HG02870 (cell line): ENCODE measurements at regions not wholly inside any gene's neighbourhood (a gene's known extent, or its start where the extent isn't known, plus 50 kb on each side); places are given as distances from the start of the nearest gene placed in this dataset.
"Not testable (repeated sequence)": the region's sequence is repeated elsewhere in the genome, so short reads cannot be mapped to it uniquely, and the experiment has no call there.

Experiments
- ATAC-seq: cut with Tn5 transposase; IDR thresholded peaks from one replicate; pipeline ENCODE4 v1.9.1; 2021; ENCODE audit warnings: mild to moderate bottlenecking, moderate library complexity; ENCODE audit not compliant: unreplicated experiment

DNA sequence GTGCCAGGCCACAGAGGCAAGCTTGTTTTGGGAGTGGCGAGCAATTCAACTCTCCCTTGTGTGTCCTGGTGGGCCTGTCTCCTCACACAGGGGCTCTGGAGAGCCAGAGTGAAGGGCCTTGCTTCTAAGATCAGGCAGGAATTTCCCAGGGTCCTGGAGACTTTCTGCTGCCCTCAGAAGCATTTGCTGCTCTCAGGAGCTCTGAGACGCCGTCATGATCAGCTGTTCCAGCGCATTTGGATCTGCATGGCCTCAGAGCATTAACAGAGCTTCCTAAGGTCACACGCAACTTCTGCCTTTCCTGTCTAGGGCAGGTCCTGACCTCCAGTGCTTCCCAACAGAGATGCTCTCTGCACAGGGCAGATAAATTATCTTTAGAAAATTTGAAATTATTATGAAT is 52.2 kb upstream of the C10orf90 start:
- no peak for ATAC-seq

DNA sequence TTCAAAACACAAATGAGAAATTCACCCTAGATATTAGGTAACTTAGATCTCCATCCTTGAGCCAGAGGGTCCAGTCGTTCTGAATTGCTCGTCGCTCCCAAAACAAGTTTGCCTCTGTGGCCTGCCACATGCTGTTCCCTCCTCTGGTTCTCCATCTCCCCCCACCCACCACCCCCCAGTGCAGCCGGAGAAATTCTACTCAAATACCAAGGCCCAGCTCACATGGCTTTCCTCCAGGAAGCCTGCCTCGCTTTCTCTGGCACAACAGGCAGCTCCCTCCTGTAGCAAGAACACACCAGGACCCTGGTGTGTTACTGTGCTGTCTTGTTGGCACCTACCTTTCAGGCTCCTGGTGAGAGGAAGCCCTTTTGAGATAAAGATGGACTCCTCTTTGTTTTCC is 52.7 kb upstream of the C10orf90 start:
- ATAC-seq, result no peak

DNA sequence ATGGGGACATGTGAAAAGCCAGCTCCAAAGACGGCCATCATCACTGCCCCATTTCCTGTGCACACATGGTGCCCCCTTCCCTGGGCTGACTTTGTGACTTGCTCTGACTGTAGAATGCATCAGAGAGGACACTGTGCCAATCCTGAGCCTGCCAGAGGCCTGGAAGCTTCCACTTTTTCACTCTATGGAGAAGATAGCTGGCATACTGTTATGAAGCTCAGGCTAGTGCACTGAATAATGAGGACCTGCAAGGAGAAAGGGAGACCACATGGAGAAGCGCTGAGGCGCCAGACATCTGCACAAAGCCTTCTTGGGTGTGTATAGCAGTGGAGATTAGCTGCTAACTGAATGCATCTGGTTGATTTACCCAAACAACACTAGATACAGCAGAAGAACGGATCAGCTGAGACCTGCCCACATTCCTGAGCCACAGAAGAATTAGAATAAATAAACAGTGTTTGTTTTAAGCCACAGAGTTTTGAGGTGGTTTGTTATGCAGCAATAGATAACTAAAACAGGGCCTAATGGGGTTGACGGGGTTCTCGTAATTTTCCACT is 58.9 kb upstream of the C10orf90 start:
- ATAC-seq, result no peak

DNA sequence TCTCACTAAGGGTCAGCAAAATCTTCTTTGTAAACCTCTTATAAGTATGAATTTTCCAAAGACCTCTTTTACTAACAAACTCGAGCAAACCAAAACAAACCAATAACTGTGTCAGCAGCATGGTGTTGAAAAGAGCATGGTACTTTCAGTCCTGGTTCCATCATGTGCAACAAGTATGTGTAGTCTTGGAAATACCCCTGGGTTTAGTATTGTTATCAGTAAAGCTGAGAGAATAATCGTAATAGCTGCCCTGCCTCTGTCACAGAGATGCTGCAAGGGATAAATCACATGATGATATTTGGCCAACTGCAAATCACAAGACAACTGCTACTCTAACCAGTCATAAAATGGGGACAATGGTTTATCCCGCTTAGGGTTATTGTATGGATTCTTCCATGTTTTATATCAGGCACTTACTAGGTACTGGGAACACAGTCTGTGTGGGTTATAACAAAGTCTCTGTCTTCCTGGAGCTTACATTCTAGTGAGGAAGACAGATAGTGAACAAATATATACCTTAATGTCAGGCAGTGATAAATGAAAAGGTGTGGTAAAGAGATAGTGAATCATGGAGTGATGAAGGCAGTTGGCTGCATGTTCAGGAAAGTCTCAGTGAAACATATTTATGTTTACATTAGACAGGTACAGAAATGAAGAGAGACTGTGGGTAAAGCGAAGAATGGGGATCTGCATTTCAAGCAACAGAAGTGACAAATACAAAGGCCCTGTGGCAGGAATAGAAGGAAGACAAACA is 60.5 kb upstream of the C10orf90 start:
- no peak for ATAC-seq

DNA sequence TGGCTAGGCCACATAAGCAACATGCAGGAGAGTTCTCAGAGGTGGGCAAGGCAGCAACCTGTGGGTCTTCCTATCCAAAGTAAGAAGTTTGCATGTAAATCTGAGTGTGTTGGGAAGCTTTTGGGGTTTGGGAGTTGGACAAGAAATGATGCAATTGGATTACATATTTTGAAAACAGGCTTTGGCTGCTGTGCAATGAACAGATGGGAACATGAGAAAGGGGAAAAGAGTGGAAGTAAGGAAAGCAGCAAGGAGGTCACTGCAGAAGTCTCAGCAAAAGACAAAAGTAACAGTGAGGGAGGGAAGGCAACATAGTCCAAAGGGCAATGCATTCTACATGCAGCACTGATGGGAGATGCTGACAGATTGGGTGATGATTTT is 61.1 kb upstream of the C10orf90 start:
- no peak for ATAC-seq

DNA sequence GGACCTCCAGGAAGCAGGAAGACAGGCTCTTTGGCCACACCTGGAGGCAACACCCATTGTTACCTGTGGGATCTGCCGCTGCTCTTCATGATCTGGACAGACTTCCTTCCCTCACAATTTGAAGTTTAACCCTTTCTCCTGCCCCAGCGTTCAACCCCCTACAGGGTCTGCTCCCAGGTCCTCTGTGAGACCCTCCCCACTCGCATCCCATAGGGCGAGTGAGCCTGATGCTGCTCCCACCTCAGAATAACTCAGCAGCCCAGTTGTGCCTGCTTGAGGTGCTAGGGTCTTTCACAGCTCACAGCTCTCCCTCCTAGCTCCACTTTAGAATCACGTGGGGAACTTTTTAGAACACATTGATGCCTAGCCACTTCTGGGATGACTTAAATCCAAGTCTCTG is 61.8 kb upstream of the C10orf90 start:
- no peak for ATAC-seq

DNA sequence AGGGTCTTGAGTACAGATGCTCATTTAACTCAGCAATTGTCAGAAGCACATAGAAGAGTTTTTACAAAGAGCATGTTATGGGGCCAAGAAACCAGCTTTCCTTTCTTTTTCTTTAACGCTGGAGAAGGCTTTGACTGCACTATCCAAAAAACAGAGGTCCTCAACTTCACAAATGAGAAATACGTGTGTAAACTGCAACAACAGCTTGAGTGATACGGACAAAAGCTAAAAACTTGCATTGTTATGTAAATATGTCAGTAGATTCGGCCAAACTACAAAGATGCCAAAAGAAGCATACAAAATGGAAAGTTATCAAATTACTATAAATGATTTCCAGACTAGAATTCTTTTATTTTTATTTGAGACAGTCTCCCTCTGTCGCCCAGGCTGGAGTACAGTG is 62.4 kb upstream of the C10orf90 start:
- ATAC-seq, result no peak

DNA sequence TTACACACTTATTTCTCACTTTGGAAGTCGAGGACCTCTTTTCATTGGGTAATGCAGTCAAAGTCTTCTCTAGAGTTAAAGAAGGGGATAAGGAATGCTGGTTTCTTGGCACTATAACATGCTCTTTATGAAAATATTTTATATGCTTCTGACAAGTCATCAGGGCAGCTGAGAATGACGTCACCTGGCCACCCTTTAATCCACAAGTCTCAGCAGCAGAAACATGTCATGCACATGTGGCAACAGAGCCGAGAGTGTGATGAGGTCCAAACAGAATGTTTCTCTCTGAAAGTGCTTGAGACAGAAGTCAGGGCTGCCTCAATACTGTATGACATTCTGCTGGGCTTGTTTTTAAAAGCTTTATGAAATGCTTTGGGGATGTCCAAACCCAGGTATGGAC is 63.5 kb upstream of the C10orf90 start:
- ATAC-seq, result no peak

DNA sequence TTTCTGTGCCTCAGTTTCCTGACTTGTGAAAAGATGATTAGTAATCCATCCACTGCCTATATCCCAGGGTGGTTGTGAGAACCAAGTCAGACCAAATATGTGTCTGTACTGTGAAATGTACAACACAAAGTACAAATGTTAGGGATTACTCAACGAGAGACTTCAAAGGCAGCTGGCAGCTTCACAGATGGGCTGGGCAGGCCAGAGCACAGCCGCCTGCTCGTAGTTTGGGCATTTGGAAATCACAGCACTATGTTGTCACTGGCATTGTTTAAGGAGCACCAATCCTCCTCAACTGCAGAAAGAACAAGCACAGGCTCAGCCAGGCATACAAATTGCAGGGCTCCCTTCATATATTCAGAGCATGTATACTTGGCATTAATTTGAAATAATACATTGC is 64.5 kb upstream of the C10orf90 start:
- no peak for ATAC-seq

DNA sequence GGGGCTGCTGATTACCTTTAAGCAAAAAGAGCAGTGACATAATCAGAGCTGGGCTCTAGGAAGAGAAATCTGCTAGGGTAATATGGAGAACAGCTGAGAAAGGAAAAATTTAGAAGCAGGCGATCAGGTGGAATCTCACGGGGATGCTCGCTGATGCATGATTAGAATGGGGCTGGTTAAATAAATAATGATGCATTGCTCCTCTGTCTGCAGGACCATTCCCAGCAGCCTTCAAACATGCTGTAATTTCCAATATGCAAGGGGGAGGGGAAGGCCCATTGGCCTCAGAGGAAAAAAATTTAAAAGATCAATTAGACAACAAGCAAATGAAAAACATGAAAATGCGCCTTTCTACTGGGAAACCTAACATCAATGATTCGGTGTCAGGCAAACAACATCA is 65.6 kb upstream of the C10orf90 start:
- ATAC-seq, result no peak

DNA sequence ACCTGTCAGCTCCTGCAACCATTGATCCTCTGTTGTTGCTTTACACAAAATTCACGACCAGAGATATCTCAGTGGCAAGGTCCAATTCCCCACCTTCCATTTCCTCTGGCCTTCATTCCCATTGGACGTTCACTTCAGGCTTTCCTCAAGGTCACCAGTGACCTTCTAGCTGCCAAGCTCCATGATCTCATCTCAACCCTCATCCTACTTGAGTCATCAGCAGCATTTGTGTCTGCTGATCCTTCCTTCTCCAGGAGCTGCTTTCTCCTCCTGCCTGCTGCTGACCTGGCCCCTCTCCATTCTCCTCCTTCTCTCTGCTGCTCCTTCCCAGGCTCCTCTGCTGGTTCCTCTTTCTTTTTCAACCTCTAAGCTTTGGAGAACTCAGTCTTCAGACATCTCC is 66.2 kb upstream of the C10orf90 start:
- no peak for ATAC-seq

DNA sequence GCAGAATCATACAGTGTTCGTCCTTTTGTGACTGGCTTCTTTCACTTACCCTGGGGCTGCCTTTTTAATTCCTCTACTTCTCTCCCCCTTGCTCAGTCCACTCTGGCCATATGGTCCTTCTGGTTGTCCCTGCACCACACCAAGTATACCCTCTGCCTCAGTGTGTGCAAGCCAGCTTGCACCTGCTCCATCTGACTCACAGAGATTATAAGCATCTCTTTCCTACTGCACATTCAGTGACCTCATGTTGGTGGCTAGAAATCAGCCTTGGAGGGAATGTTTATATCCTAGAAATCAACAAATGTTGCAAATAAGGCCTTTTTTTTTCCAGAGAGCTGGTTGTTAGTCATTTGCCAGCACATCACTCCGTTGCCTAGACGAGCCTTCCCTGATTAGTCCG is 67.5 kb upstream of the C10orf90 start:
- ATAC-seq, result no peak

DNA sequence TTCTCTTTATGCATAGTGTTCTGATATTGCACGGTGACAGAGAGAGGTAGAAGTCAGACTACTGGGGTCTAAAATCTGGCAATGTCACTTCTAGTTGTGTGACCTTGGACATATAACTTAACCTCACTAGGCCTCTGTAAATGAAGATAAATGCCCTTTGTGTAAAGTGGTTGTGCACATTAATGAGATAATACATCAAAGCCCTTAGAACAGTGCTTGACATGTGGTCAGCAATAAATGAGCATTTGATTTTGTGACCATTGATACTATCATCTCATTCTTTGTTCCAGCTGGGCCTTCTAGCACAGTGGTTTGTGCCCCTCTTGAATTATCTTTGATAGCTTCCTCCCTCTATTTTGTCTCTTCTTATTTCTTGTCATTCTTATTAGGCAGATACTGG is 74.1 kb upstream of the C10orf90 start:
- ATAC-seq, result no peak

DNA sequence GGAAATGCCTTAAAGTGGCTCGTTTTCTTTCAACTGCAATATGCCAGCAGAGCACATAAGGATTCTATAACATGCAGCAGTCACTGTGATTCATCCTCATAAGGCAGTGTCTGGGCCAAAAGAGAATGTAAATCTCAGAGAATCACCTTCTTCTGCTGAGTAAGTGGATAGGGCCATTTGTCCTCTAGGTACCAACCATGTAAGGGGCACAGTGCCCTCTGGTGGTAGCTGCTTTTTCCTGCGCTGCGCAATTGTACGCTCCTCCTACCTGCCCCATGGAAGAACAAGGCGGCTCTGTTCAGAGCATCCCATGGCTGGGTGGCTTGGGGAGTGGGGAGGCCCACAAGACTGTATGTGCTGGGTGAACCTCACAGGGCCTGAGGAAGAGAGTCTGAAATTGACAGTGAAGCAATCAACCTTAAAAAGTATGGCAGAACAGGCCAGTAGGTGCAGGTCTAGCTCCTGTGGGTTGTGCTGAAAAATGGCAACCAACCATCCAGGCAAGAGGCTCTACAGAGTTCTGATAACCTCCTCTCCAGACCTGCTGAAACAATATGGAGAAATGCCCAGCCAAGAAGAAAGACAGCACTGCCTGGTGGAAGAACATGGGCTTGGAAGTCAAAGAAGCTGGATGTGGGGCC is 78.6 kb upstream of the C10orf90 start:
- ATAC-seq, result peak; percentile 82

DNA sequence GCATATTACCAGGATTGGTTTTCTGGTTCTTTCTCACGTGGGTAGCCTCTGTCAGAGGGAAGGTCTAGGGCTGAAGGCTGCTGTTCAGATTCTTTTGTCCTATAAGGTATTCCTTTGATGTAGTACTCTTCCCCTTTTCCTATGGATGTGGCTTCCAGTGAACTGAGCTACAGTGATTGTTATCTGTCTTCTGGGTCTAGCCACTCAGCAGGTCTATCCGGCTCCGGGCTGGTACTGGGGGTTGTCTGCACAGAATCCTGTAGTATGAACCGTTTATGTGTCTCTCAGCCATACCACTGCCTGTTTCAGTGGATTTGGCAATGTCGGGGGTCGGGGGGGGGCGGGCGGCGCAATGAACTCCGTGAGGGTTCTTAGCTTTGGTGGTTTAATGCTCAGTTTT is 84.5 kb upstream of the C10orf90 start:
- ATAC-seq, result no peak

DNA sequence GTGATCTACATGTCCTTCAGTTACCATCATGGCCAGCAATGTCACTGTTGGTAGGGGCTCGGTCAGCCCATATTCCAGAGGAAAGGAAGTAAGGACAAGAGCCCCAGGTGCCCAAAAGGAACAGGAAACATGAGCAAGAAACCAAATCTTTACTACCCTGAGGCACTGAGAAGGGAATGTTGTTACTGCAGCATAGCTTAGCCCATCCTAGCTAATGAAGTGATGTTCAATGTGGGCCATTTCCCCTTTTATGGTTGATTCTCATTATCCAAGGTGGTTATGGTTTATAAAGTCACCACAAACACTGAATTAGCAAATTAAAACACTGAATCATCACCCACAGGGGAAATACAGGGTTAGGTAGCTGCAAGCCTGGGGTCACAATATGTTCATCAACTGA is 88.4 kb upstream of the C10orf90 start:
- ATAC-seq, result no peak

DNA sequence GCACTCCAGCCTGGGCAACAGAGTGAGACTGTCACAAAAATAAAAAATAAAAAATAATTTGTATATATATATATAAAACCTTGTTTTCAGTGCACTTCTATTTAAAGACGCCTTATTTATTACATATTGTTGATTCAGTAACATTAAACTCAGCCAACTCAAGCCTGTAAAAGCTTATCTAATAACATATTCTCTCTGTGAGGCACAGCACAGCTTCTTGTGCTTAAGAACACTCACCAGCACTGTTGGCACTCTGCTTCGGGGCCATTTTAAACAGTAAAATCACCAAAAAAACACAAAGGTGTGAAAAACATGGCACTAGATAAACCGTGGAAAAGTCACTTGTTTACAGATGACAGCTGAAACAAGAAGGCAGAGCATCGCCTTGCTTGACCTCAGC is 89.0 kb upstream of the C10orf90 start:
- ATAC-seq, result no peak

DNA sequence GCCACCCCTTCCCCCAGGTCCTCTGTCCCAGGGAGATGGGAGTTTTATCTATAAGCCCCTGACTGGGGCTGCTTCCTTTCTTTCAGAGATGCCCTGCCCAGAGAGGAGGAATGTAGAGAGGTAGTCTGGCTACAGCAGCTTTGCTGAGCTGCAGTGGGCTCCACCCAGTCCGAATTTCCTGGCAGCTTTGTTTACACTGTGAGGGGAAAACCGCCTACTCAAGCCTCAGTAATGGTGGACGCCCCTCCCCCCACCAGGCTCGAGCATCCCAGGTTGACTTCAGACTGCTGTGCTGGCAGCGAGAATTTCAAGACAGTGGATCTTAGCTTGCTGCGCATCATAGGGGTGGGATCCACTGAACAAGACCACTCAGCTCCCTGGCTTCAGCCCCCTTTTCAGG is 96.2 kb upstream of the C10orf90 start:
- ATAC-seq, result not testable (repeated sequence)

DNA sequence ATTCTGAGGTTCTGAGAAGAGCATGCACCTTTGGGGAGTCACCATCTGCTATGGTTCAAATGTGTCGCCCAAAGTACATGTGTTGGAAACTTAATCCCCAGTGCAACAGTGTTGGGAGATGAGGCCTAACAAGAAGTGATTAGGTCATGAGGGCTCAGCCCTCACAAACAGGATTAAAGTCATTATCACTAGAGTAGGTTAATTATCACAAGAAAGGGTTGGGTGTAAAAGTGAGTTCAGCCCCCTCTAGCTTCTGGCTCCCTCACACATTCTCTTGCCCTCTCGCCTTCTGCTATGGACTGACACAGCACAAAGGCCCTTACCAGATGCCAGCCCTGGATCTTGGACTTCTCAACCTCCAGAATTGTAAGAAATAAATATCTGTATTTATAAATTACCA is 100.3 kb upstream of the C10orf90 start:
- ATAC-seq, result no peak

DNA sequence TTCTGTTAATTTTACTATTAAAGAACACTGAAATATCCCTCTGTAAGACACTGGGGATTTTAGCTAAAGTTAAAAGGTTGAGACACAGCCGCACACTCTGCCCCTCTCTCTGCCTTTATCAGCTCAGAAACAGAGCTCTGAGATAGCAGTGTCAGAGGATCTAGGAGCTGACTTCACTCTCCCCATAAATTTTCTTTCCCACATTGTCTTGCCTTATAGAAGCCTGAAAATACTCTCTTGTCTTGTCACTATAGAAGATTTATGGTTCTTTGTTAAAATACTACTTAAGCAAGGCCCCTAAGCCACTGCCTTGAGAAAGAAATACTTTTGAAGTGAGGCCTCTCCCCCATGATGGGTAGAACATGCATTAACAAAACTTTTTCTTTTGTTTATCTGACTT is 105.7 kb upstream of the C10orf90 start:
- ATAC-seq, result no peak

DNA sequence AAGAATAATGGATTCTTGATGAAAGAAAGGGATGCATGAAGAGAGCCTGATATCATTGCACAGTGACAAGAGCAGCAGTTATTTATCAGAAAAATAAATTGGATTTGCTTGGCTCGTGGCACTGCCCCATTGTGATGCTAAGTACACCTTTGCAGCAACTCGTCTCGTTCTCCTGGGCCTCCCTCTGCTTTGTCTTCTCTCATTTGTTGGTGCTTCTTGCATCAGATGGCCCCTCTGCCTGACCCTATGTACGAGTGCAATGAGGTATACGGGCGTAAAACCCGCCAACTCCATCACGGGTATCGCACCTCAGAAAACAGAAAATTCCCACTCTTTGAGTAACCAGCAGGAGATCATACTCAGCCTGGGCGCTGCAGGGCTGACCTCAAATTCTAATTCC is 107.2 kb upstream of the C10orf90 start:
- ATAC-seq, result no peak

DNA sequence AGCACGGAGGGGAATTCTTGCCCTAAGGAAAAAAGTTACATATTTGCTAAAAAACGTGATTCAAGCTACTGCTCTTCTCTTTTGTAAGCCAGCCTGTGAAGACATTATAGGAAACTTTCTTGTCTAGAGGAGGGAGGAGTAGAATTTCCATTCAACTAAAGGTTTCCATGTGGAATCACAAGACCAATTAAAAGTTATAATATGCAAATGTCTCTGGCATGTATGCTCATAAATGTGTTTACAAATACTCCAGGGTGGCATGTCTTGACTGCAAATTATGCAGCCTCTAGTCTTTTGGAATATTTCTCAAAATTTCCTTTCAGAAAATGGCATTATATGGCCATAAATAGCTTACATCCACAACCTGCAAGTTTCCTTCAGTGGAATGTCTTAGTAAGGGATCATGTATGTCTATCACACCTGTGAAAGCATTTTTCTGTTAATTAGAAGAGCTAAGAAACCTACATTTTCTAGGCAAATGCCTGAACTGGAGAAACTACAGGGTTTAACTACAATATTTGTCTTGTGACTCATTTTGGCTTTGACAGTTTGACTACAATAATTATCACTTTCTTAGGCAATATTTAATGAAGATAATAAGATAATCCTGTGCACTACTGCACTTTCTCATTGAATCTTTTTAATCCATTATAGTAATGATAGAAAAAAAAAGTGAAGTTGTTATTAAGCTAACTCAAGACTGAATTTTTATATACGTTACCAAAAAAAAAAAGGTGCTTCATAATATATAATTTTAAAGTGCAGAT is 111.1 kb upstream of the C10orf90 start:
- ATAC-seq, result no peak
